Kidney epithelial cell (primary cell): ENCODE measurements at regions not wholly inside any gene's neighbourhood (a gene's known extent, or its start where the extent isn't known, plus 50 kb on each side); places are given as distances from the start of the nearest gene placed in this dataset.

Source experiments
- DNase-seq: peaks from one replicate; pipeline ENCODE4 v3.0.0-alpha.2; 2010; ENCODE audit warnings: low read depth
- H3K27me3 ChIP-seq: 2 replicates; pipeline ENCODE4 v1.6.0; 2011; ENCODE audit warnings: low read length; ENCODE audit not compliant: control insufficient read depth, insufficient read depth
- H3K36me3 ChIP-seq: 2 replicates; pipeline ENCODE4 v1.5.1; 2011; ENCODE audit warnings: low read length; ENCODE audit not compliant: control insufficient read depth, insufficient read depth
- H3K4me3 ChIP-seq: 2 replicates; pipeline ENCODE4 v1.5.1; 2011; ENCODE audit warnings: low read depth, mild to moderate bottlenecking, control low read depth, low read length
- CTCF ChIP-seq: IDR thresholded peaks from 2 replicates; pipeline ENCODE4 v1.5.1; 2011; ENCODE audit warnings: mild to moderate bottlenecking, moderate library complexity, low read length, control low read depth, inconsistent platforms; ENCODE audit not compliant: insufficient read depth, poor library complexity, severe bottlenecking

DNA sequence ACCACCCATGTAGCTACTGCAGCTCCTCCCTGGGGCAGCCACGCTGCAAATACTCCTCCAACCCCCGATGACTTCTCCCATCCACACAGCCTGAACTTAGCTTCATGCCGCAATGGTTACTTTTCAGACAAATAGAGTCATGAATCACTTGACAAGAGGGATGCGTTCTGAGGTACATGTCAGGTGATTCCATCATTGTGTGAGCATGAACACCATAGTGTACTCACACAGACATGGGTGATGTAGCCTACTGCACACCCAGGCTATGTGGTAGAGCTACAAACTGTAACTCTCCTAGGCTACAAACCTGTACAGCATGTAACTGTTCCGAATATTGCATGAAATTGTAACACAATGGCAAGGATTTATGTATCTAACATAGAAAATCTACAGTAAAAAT lies 298.5 kb upstream of the SLC35B3 start:
- no peak for TF ChIP-seq CTCF
- Histone ChIP-seq H3K36me3 (no peaks in the 10 kb centered on the region), H3K27me3 (no peaks in the 10 kb centered on the region), H3K4me3 (no peak overlapping the region)
- DNase-seq, result no peak

DNA sequence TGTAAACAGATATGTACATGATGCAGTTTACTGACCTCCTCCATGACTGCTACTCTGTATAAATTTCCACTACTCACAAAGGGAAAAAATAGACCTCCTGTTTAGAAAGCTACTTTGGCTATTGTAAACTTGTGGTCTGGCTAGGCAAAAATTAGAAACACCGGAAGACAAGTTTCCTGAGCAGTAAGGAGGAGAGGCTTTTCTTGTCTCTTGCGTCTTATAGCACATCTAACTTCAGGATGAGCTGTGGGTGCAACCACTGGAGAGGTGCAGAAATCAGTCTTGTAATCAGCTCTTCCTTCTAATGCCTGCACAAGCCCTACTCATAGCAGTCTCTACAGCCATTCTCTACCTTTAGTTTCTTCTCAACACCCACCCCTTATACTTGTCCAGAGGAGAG lies 296.5 kb upstream of the SLC35B3 start:
- DNase-seq, result no peak
- TF ChIP-seq CTCF, result no peak
- H3K36me3 ChIP-seq, result no peaks in the 10 kb centered on the region
- no peaks in the 10 kb centered on the region for H3K27me3 ChIP-seq
- no peak overlapping the region for H3K4me3 ChIP-seq

DNA sequence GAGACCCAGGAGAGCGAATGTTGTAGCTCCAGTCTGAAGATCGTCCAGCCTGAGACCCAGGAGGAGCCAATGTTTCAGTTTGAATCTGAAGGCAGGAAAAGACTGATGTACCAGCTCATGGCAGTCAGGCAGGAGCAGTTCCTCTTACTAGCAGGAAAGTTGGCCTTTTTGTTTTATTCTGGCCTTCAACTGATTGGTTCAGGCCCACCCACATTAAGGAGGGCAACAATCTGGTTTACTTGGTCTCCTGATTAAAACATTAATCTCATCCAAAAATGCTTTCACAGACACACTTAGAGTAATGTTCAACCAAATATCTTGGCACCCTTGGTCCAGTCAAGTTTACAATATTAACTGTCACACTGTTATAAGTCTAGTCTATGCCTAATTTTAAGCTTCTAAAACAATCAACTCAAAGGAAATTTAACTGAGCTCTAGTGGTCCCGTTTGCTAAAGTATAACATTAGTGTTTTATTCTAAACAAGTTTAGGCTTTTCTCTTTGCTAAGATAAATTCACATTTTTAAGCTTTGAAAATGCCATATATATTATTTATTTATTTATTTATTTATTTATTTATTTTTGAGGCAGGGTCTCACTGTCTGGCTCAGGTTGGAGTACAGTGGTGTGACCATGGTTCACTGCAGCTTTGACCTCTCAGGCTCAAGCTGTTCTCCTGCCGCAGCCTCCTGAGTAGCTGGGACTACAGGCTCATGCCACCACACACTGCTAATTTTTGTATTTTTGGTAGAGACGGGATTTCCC lies 275.5 kb upstream of the SLC35B3 start:
- H3K36me3 ChIP-seq, result no peaks in the 10 kb centered on the region
- H3K27me3 ChIP-seq, result no peaks in the 10 kb centered on the region
- no peak for TF ChIP-seq CTCF
- H3K4me3 ChIP-seq, result no peak overlapping the region
- no peak for DNase-seq

- H3K27me3 ChIP-seq, result no peaks in the 10 kb centered on the region
- H3K36me3 ChIP-seq, result no peaks in the 10 kb centered on the region
- no peak overlapping the region for H3K4me3 ChIP-seq
- peak; percentile 5 for DNase-seq
- peak; percentile 42 for TF ChIP-seq CTCF
Measured at GRCh38 chr6:8707956-8708772, 272.8 kb upstream of the SLC35B3 start.

DNA sequence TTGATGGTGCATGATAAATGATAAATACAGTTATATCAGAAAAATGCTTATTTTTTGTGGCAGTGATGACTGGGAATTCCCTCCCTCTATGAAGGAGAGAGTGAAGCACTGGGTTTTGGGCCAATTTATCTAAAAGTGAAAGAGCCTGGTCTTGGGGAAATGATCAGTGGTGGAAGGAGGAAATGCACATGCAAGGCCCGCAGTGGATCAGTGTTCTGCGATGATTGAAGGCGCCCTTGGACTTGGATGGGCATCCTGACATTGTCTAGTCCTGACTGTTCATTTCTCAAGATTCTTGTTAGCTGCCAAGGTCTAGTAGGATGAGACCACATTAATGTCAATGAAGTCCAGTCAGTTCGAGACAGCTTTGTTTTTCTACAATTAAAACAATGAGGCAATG lies 272.0 kb upstream of the SLC35B3 start:
- Histone ChIP-seq H3K36me3 (no peaks in the 10 kb centered on the region), H3K4me3 (no peak overlapping the region), H3K27me3 (no peaks in the 10 kb centered on the region)
- no peak for TF ChIP-seq CTCF
- DNase-seq, result no peak
